MG63 (cell line): ENCODE measurements at regions not wholly inside any gene's neighbourhood (a gene's known extent, or its start where the extent isn't known, plus 50 kb on each side); places are given as distances from the start of the nearest gene placed in this dataset.
"Not testable (repeated sequence)": the region's sequence is repeated elsewhere in the genome, so short reads cannot be mapped to it uniquely, and the experiment has no call there.

Experiments
- DNase-seq: peaks from one replicate; pipeline ENCODE4 v3.0.0-alpha.2; 2020
- H3K27me3 ChIP-seq: fragments of 250-450 bp; sonication (Bioruptor Pico); 2 replicates; pipeline ENCODE4 v1.5.1; 2020; ENCODE audit warnings: mild to moderate bottlenecking, moderate library complexity
- H3K36me3 ChIP-seq: fragments of 250-450 bp; sonication (Bioruptor Pico); 2 replicates; pipeline ENCODE4 v1.5.1; 2020; ENCODE audit warnings: mild to moderate bottlenecking, moderate library complexity
- H3K4me3 ChIP-seq: fragments of 250-450 bp; sonication (Bioruptor Pico); 2 replicates; pipeline ENCODE4 v1.5.1; 2020; ENCODE audit warnings: mild to moderate bottlenecking, moderate library complexity
- H3K9me3 ChIP-seq: fragments of 250-450 bp; sonication (Bioruptor Pico); 2 replicates; pipeline ENCODE4 v1.5.1; 2020; ENCODE audit warnings: mild to moderate bottlenecking, moderate library complexity

GRCh38 chr6:21780141-21780540 lies 186.6 kb downstream of the SOX4 start:
- no peak overlapping the region for H3K4me3 ChIP-seq
- no peaks in the 10 kb centered on the region for H3K9me3 ChIP-seq
- no peaks in the 10 kb centered on the region for H3K27me3 ChIP-seq
- H3K36me3 ChIP-seq, result no peaks in the 10 kb centered on the region
- no peak for DNase-seq

DNA sequence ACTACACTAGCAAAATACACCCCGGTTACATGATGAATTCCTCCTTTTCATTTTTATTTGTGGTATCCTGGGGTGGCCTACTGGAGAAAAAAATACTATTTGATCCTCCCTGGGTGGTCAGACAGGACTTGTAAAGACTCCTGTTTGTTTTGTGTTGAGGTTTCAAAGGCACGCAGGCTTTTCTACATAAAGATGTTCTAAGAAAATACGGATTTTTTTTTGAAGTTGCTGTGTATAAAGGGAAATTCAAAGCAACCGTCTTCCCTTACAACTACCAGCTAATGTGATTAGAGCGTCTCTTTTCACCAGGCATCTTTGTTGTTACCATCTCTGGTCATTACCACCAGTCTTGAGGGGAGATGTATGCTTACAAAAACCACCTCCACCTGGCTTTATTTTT lies 187.1 kb downstream of the SOX4 start:
- no peak overlapping the region for H3K4me3 ChIP-seq
- no peak for DNase-seq
- H3K9me3 ChIP-seq, result no peaks in the 10 kb centered on the region
- no peaks in the 10 kb centered on the region for H3K27me3 ChIP-seq
- H3K36me3 ChIP-seq, result no peaks in the 10 kb centered on the region

DNA sequence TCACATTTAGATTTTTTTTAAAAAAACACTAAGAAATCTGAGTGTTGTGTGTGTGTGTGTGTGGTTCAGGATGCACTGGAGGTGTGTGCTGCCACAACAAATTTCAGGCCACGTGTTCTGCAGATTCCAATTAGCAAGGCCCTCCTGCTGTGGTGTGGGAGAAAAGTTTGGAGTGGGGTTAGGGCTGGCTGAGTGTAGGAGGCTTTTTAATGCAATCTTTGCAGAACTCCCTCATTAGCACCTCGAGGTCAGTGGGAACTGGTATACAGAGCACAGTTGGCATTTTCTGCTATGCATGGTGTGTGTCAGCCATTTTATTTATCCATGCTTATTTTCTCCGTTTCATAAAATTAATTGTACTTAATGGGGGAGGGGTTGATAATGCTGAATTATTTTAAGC lies 187.6 kb downstream of the SOX4 start:
- DNase-seq, result no peak
- H3K27me3 ChIP-seq, result no peaks in the 10 kb centered on the region
- no peaks in the 10 kb centered on the region for H3K36me3 ChIP-seq
- no peaks in the 10 kb centered on the region for H3K9me3 ChIP-seq
- no peak overlapping the region for H3K4me3 ChIP-seq

DNA sequence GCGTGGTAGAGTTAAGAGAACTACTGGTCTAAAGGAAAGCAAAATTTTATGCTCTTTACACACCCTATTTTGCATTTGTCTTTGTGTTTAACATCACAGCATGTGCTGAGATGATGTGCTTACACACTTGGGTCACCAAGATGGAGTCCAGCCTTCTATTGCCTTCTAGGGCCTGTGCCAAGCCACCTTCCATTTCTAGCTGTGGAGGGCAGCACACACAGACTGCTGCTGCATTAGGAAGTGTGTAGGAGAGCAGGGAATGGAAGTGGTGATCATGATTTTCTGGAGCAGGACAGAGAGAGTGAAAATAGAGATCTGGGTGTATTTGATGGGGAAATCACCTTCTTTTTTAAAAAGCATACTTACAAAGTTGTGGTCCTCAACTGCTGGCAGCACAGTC lies 191.6 kb downstream of the SOX4 start:
- Histone ChIP-seq H3K4me3 (no peak overlapping the region), H3K9me3 (no peaks in the 10 kb centered on the region), H3K36me3 (no peaks in the 10 kb centered on the region), H3K27me3 (no peaks in the 10 kb centered on the region)
- DNase-seq, result no peak

GRCh38 chr6:21791056-21791455 lies 197.5 kb downstream of the SOX4 start:
- Histone ChIP-seq H3K27me3 (no peaks in the 10 kb centered on the region), H3K9me3 (no peaks in the 10 kb centered on the region), H3K4me3 (no peak overlapping the region), H3K36me3 (no peaks in the 10 kb centered on the region)
- DNase-seq, result no peak

DNA sequence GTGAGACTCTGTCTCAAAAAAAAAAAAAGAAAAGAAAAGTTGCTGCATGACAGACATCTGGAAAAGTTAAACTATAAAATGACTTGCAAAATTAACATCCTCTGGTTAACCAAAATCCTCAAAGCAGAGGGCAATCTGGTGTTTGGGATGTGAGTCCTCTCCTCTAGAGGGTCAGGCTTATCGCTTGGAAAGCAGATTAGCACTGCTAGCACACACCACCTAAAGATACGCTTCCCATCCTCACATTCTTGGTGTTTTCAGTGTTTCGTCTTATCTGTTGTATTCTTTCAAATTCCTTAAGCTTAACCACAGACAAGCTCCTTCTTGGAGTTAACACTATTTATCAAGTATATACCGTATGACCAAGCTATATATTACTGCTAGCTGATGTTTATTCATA lies 198.0 kb downstream of the SOX4 start:
- no peaks in the 10 kb centered on the region for H3K27me3 ChIP-seq
- DNase-seq, result no peak
- no peaks in the 10 kb centered on the region for H3K36me3 ChIP-seq
- no peak overlapping the region for H3K4me3 ChIP-seq
- no peaks in the 10 kb centered on the region for H3K9me3 ChIP-seq

DNA sequence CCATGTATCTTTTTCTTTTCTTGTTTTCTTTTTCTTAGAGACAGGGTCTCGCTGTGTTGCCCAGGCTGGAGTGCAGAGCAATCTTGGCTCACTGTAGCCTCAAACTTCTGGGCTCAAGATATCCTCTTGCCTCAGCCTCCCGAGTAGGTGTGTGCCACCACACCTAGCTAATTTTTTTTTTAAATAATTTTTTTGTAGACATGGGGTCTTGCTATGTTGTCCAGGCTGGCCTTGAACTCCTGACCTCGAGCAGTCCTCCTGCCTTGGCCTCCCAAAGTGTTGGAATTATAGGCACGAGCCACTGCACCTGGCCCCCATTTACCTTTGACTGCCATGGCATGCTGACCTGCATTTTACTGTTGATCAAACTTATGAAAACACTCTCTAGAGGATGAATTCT lies 198.6 kb downstream of the SOX4 start:
- DNase-seq, result no peak
- no peak overlapping the region for H3K4me3 ChIP-seq
- H3K36me3 ChIP-seq, result no peaks in the 10 kb centered on the region
- H3K27me3 ChIP-seq, result no peaks in the 10 kb centered on the region
- no peaks in the 10 kb centered on the region for H3K9me3 ChIP-seq

DNA sequence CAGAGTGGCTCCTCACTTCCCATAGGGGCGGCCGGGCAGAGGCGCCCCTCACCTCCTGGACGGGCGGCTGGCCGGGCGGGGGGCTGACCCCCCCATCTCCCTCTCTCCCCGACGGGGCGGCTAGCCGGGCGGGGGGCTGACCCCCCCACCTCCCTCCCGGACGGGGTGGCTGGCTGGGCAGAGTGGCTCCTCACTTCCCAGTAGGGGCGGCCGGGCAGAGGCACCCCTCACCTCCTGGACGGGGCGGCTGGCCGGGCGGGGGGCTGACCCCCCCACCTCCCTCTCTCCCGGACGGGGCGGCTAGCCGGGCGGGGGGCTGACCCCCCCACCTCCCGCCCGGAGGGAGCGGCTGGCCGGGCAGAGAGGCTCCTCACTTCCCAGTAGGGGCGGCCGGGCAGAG lies 203.4 kb downstream of the SOX4 start:
- not testable (repeated sequence) for H3K9me3 ChIP-seq, DNase-seq, H3K4me3 ChIP-seq, H3K36me3 ChIP-seq, H3K27me3 ChIP-seq

- Histone ChIP-seq H3K36me3 (no peaks in the 10 kb centered on the region), H3K27me3 (no peaks in the 10 kb centered on the region), H3K9me3 (no peaks in the 10 kb centered on the region), H3K4me3 (no peak overlapping the region)
- no peak for DNase-seq
These were observed 204.9 kb downstream of the SOX4 start for GRCh38 chr6:21798468-21798867.

- H3K9me3 ChIP-seq, result no peaks in the 10 kb centered on the region
- H3K36me3 ChIP-seq, result no peaks in the 10 kb centered on the region
- H3K27me3 ChIP-seq, result no peaks in the 10 kb centered on the region
- DNase-seq, result no peak
- no peak overlapping the region for H3K4me3 ChIP-seq
These were observed 206.8 kb downstream of the SOX4 start for GRCh38 chr6:21800330-21800729.

DNA sequence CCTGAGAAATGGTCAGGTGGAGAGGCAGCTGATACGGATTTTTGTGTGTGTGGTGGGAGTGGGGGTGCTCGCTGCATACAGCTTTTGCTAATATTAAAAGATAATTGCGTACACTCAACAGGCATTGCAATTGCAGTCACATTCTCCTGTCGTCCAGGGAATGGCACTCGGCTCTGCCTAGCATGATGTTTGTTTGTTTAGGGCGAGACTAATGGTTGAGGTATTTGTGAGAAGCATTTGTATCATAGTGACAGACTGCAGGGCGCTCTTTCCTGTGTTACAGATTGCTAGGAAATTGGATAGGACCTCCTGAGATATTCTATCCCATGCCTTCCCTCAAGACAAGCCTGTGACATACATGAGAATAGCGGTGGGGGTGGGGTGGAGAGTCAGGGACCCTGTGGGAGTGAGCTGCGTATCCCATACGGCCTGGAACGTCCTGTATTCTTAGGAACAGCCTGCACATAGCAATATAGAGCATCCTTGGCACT lies 207.4 kb downstream of the SOX4 start:
- DNase-seq, result peak; percentile 26
- Histone ChIP-seq H3K9me3 (no peaks in the 10 kb centered on the region), H3K36me3 (no peaks in the 10 kb centered on the region), H3K27me3 (no peaks in the 10 kb centered on the region), H3K4me3 (no peak overlapping the region)

- no peaks in the 10 kb centered on the region for H3K36me3 ChIP-seq
- H3K27me3 ChIP-seq, result no peaks in the 10 kb centered on the region
- no peaks in the 10 kb centered on the region for H3K9me3 ChIP-seq
- no peak for DNase-seq
- no peak overlapping the region for H3K4me3 ChIP-seq
These were observed 208.1 kb downstream of the SOX4 start for GRCh38 chr6:21801446-21802174.

DNA sequence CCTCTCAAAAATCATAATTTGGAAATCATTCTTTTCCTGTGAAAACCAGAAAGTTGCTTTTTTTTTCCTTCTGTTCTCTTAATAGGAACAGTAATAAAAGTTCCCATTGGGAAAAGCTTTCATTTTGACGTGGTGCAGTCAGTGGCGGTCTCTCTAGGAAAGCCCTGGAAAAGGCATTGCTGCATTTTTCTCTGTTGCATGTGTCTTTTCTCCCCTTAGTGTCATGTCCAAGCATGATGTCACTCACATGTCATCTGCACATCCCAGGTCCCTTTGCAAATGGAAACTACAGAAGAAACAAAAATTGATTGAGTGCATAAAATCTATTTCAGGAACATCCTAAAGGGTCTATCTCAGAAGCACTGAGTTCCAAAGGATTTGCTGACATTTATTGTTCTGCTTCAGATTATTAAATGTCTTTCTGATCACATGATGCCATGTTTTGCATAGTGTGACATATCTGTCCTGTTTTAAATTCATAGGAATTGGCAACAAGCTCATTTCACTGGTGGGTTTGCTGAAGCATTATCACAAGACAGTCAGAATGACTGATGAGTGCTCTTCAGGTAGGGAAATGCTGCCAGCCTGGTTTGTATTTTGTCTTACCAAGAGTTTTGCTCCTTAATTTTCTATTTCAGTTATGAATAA lies 208.7 kb downstream of the SOX4 start:
- no peak for DNase-seq
- H3K4me3 ChIP-seq, result no peak overlapping the region

GRCh38 chr6:21804941-21805610 lies 211.5 kb downstream of the SOX4 start:
- Histone ChIP-seq H3K4me3 (no peak overlapping the region), H3K27me3 (no peaks in the 10 kb centered on the region), H3K9me3 (no peaks in the 10 kb centered on the region), H3K36me3 (no peaks in the 10 kb centered on the region)
- DNase-seq, result no peak

More for the DNA sequence above, 208.7 kb downstream of the SOX4 start:
- Histone ChIP-seq H3K36me3 (no peaks in the 10 kb centered on the region), H3K27me3 (no peaks in the 10 kb centered on the region), H3K9me3 (no peaks in the 10 kb centered on the region)

DNA sequence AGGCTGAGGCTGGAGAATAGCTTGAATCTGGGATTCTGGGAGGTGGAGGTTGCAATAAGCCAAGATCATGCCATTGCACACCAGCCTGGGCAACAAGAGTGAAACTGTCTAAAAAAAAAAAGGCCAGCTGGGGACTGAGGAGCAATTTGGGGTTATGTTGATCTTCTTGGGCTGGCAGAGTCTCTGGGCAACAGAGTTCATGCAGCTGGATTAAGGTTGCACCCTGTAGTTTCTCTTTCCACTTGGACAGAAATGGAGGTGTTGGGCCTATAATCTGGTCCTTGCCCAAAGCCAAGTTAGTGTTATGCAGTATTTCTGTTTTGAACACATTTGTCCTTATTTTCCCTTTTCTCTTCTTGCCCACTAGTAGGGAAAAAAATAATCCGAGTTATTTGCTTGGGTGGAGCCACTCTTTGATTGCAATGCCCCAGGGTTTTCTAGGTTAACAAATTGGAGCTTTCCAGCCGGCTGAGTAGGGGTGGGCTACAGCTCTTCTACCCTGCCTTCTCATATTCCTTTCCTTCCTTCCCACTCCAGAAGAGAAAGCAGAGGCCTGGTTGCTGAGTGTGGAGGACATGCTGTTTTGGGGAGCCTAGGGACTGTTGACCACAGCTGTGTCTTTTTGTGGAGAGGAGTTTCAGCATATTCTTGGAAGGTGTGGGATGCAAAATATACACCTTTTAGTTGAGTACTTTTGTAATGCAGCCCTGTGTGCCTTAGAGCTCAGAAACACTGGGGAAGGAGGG lies 213.9 kb downstream of the SOX4 start:
- DNase-seq, result no peak
- Histone ChIP-seq H3K4me3 (no peak overlapping the region), H3K36me3 (no peaks in the 10 kb centered on the region), H3K9me3 (no peaks in the 10 kb centered on the region), H3K27me3 (no peaks in the 10 kb centered on the region)

DNA sequence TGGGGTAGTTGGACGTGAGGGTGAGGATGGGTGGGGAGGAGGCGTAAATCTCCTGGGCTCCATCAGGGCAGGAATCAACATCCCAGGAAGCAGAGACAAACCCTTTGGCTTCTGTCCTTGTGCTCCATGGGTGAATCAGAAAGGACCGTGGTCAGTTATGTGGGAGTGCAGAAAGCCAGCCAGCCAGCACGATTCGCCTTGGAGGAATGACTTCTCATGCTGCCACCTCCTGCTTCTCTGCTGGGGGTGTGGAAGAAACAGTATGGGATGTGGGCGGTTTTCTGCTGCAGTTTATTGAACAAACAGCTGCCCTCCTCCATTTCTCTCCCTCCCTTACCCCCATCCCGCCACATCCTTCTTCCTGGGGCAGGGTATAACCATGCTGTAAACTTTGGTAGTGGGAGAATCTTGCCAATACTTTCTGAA lies 214.5 kb downstream of the SOX4 start:
- peak; percentile 82 for DNase-seq
- Histone ChIP-seq H3K36me3 (no peaks in the 10 kb centered on the region), H3K9me3 (no peaks in the 10 kb centered on the region), H3K4me3 (no peak overlapping the region), H3K27me3 (no peaks in the 10 kb centered on the region)
